Liver (tissue), 8 donors: ENCODE measurements at regions not wholly inside any gene's neighbourhood (a gene's known extent, or its start where the extent isn't known, plus 50 kb on each side); places are given as distances from the start of the nearest gene placed in this dataset.
A peak's percentile ranks its signal among the peaks of the same experiment; 100 is the strongest.

Experiments
- DNase-seq: peaks from one replicate; pipeline ENCODE4 v3.0.0-alpha.2; 2017; ENCODE audit warnings: low spot score
- H3K27ac ChIP-seq, 2 donors: one replicate each; pipeline ENCODE4 v1.7.0; 2013; ENCODE audit warnings: inconsistent platforms in 2 of 2, low read length in 2 of 2, control low read depth in 1 of 2, low read depth in 1 of 2, mild to moderate bottlenecking in 1 of 2
- H3K27me3 ChIP-seq, 4 donors: one replicate each; pipeline versions ENCODE4 v1.6.1 to v1.7.0; 2013; ENCODE audit warnings: low read length in 3 of 4, inconsistent platforms in 1 of 4, mild to moderate bottlenecking in 1 of 4, moderate library complexity in 1 of 4; ENCODE audit not compliant: control insufficient read depth in 4 of 4, insufficient read depth in 4 of 4
- H3K36me3 ChIP-seq, 4 donors: one replicate each; pipeline versions ENCODE4 v1.6.1 to v1.7.0; 2013; ENCODE audit warnings: low read length in 3 of 4, mild to moderate bottlenecking in 3 of 4, low read depth in 1 of 4, moderate library complexity in 1 of 4; ENCODE audit not compliant: control insufficient read depth in 4 of 4, insufficient read depth in 3 of 4
- H3K4me1 ChIP-seq, 4 donors: one replicate each; pipeline versions ENCODE4 v1.6.1 to v1.7.0; 2013; ENCODE audit warnings: low read length in 3 of 4, mild to moderate bottlenecking in 3 of 4, moderate library complexity in 1 of 4; ENCODE audit not compliant: control insufficient read depth in 4 of 4, insufficient read depth in 4 of 4
- H3K4me3 ChIP-seq, 3 donors: one replicate each; pipeline versions ENCODE4 v1.6.1 to v1.7.0; 2013; ENCODE audit warnings: low read length in 3 of 3, control low read depth in 1 of 3, low read depth in 1 of 3, mild to moderate bottlenecking in 1 of 3
- H3K9ac ChIP-seq, 2 donors: one replicate each; pipeline ENCODE4 v1.7.0; 2013; ENCODE audit warnings: low read length in 2 of 2, mild to moderate bottlenecking in 2 of 2, moderate library complexity in 2 of 2, control low read depth in 1 of 2, low read depth in 1 of 2
- H3K9me3 ChIP-seq, 4 donors: one replicate each; pipeline versions ENCODE4 v1.6.1 to v1.7.0; 2013; ENCODE audit warnings: low read length in 3 of 4; ENCODE audit not compliant: control insufficient read depth in 4 of 4
- EGR1 ChIP-seq, 2 donors: IDR thresholded peaks; 2 replicates each; pipeline ENCODE4 v1.6.1; 2016 to 2018; ENCODE audit warnings: antibody characterized with exemption in 2 of 2, low read depth in 2 of 2
- FOXA1 ChIP-seq: IDR thresholded peaks from 2 replicates; pipeline ENCODE4 v1.6.1; 2016; ENCODE audit warnings: antibody characterized with exemption
- FOXA2 ChIP-seq: IDR thresholded peaks from 2 replicates; pipeline ENCODE4 v1.6.1; 2016; ENCODE audit warnings: antibody characterized with exemption
- GABPA ChIP-seq, 2 donors: IDR thresholded peaks in 1 of 2; conservative IDR thresholded peaks in 1 of 2; 2 replicates each; pipeline ENCODE4 v1.6.1; 2016; ENCODE audit warnings: antibody characterized with exemption in 2 of 2, mild to moderate bottlenecking in 1 of 2, moderate library complexity in 1 of 2
- HNF4A ChIP-seq, 2 donors: conservative IDR thresholded peaks; 2 replicates each; pipeline ENCODE4 v1.6.1; 2016; ENCODE audit warnings: antibody characterized with exemption in 2 of 2, mild to moderate bottlenecking in 2 of 2
- HNF4G ChIP-seq: IDR thresholded peaks from 2 replicates; pipeline ENCODE4 v1.6.1; 2016; ENCODE audit warnings: antibody characterized with exemption
- JUND ChIP-seq, 2 donors: IDR thresholded peaks; 2 replicates each; pipeline ENCODE4 v1.6.1; 2016; ENCODE audit warnings: antibody characterized with exemption in 2 of 2
- NR2F2 ChIP-seq: IDR thresholded peaks from 2 replicates; pipeline ENCODE4 v1.6.1; 2016; ENCODE audit warnings: antibody characterized with exemption
- RAD21 ChIP-seq, 2 donors: IDR thresholded peaks; 2 replicates each; pipeline ENCODE4 v1.6.1; 2016; ENCODE audit warnings: antibody characterized with exemption in 2 of 2, mild to moderate bottlenecking in 2 of 2
- REST ChIP-seq: IDR thresholded peaks from 2 replicates; pipeline ENCODE4 v1.6.1; 2016; ENCODE audit warnings: antibody characterized with exemption, mild to moderate bottlenecking
- RXRA ChIP-seq, 2 donors: IDR thresholded peaks; 2 replicates each; pipeline ENCODE4 v1.6.1; 2017 to 2018; ENCODE audit warnings: antibody characterized with exemption in 2 of 2, mild to moderate bottlenecking in 1 of 2
- SP1 ChIP-seq: IDR thresholded peaks from 2 replicates; pipeline ENCODE4 v1.6.1; 2018; ENCODE audit warnings: antibody characterized with exemption, mild to moderate bottlenecking
- TAF1 ChIP-seq: conservative IDR thresholded peaks from 2 replicates; pipeline ENCODE4 v1.6.1; 2016; ENCODE audit warnings: antibody characterized with exemption, mild to moderate bottlenecking
- YY1 ChIP-seq: IDR thresholded peaks from 2 replicates; pipeline ENCODE4 v1.6.1; 2016; ENCODE audit warnings: antibody characterized with exemption, mild to moderate bottlenecking
- WGBS: extraction: QIAGEN DNeasy Blood & Tissue Kit; methylation state at CpG from one replicate; pipeline ENCODE4 v1.1.7; 2013; 5-methylcytosine and 5-hydroxymethylcytosine counted together
- TF ChIP-seq, protein P1 (sequence below): IDR thresholded peaks from 2 replicates; pipeline ENCODE4 v1.6.1; 2016; ENCODE audit warnings: antibody characterized with exemption
- TF ChIP-seq, protein P2 (sequence below): fragments of 150-350 bp; IDR thresholded peaks from 2 replicates; pipeline ENCODE4 v1.5.1; 2017; ENCODE audit warnings: improper control_type of control experiment, low read depth, low read length; ENCODE audit not compliant: missing input control
- TF ChIP-seq, protein P3 (sequence below): IDR thresholded peaks from 2 replicates; pipeline ENCODE4 v1.6.1; 2016; ENCODE audit warnings: antibody characterized with exemption
- TF ChIP-seq, protein P4 (sequence below): IDR thresholded peaks from 2 replicates; pipeline ENCODE4 v1.6.1; 2016; ENCODE audit warnings: antibody characterized with exemption
- donor health status: healthy.
- donor health status: healthy.
- donor health status: healthy.
- donor health status: healthy.
- donor health status: healthy.

DNA sequence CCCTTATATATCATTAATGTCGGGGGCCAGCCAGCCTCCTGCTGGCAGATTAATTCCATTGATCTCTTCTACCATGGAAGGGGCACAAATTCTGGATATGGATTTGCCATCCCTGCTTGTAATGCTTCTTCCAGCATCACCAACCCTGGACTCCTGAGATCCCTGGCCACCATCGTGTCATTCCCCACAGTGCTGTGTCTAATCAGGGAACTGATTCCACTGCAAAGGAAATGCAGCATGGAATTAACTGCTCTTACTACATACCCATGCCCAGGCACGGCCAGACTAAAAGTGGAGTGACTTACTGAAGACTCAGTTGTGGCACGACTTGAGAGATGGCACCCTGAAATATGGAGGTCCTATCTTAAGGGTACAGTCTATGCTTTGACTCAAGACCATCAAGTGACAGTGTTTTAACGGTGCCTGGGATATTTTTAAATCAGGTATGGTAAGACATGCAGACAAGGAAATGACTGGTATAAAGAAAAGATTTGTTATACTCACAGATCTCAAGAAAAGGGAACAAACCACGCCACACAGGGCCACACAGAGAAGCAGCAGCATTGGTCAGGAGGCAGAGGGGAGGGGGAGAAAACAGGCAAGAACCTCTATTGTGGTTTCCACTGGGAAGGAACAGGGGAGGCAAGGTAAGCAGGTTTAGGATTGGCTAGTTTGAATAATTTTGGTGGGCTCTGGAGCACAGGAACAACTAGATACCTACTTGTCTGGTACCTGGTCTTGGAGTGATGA is 65.1 kb downstream of the IGLL5 start:
- Histone ChIP-seq H3K4me3 (no peak overlapping the region), H3K27me3 (peaks cover 0 to 4% (median 0%) of the 10 kb centered on the region in 4 donors), H3K9me3 (no peaks in the 10 kb centered on the region), H3K27ac (no peak overlapping the region), H3K4me1 (no peaks in the 10 kb centered on the region), H3K36me3 (no peaks in the 10 kb centered on the region), H3K9ac (no peak overlapping the region)
- no peak for TF ChIP-seq FOXA2
- TF ChIP-seq EGR1 (IDR thresholded peaks at IDR 0.05; ENCODE audit: low read depth in 2 of 2): no peak
- no peak for TF ChIP-seq RXRA (IDR thresholded peaks at IDR 0.05)
- TF ChIP-seq, protein P1, sequence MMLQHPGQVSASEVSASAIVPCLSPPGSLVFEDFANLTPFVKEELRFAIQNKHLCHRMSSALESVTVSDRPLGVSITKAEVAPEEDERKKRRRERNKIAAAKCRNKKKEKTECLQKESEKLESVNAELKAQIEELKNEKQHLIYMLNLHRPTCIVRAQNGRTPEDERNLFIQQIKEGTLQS: no peak
- TF ChIP-seq GABPA (IDR thresholded peaks at IDR 0.05 in 1 of 2, conservative IDR thresholded peaks at IDR 0.05 in 1 of 2): no peak
- no peak for TF ChIP-seq HNF4G
- no peak for TF ChIP-seq RAD21 (IDR thresholded peaks at IDR 0.05)
- TF ChIP-seq, protein P2, sequence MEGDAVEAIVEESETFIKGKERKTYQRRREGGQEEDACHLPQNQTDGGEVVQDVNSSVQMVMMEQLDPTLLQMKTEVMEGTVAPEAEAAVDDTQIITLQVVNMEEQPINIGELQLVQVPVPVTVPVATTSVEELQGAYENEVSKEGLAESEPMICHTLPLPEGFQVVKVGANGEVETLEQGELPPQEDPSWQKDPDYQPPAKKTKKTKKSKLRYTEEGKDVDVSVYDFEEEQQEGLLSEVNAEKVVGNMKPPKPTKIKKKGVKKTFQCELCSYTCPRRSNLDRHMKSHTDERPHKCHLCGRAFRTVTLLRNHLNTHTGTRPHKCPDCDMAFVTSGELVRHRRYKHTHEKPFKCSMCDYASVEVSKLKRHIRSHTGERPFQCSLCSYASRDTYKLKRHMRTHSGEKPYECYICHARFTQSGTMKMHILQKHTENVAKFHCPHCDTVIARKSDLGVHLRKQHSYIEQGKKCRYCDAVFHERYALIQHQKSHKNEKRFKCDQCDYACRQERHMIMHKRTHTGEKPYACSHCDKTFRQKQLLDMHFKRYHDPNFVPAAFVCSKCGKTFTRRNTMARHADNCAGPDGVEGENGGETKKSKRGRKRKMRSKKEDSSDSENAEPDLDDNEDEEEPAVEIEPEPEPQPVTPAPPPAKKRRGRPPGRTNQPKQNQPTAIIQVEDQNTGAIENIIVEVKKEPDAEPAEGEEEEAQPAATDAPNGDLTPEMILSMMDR: no peak
- TF ChIP-seq JUND (IDR thresholded peaks at IDR 0.05): no peak
- no peak for TF ChIP-seq SP1
- no peak for TF ChIP-seq TAF1
- TF ChIP-seq, protein P3, sequence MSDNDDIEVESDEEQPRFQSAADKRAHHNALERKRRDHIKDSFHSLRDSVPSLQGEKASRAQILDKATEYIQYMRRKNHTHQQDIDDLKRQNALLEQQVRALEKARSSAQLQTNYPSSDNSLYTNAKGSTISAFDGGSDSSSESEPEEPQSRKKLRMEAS: no peak
- TF ChIP-seq, protein P4, sequence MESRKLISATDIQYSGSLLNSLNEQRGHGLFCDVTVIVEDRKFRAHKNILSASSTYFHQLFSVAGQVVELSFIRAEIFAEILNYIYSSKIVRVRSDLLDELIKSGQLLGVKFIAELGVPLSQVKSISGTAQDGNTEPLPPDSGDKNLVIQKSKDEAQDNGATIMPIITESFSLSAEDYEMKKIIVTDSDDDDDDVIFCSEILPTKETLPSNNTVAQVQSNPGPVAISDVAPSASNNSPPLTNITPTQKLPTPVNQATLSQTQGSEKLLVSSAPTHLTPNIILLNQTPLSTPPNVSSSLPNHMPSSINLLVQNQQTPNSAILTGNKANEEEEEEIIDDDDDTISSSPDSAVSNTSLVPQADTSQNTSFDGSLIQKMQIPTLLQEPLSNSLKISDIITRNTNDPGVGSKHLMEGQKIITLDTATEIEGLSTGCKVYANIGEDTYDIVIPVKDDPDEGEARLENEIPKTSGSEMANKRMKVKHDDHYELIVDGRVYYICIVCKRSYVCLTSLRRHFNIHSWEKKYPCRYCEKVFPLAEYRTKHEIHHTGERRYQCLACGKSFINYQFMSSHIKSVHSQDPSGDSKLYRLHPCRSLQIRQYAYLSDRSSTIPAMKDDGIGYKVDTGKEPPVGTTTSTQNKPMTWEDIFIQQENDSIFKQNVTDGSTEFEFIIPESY: no peak
- TF ChIP-seq REST: no peak
- TF ChIP-seq NR2F2: no peak
- TF ChIP-seq FOXA1: no peak
- TF ChIP-seq YY1: no peak
- no peak for TF ChIP-seq HNF4A (conservative IDR thresholded peaks at IDR 0.05)
- DNase-seq: peak; percentile 13
- 83% methylated on average over 6 of the region's 6 CpGs for WGBS
